Ascending aorta (tissue), 2 donors: ENCODE measurements at regions not wholly inside any gene's neighbourhood (a gene's known extent, or its start where the extent isn't known, plus 50 kb on each side); places are given as distances from the start of the nearest gene placed in this dataset.

Experiments used
- DNase-seq, 2 donors: peaks; one replicate each; pipeline ENCODE4 v3.0.0-alpha.2; 2019; ENCODE audit warnings: low spot score in 2 of 2
- H3K27ac ChIP-seq, 2 donors: fragments of 200-600 bp; sonication (generic); one replicate each; pipeline ENCODE4 v1.5.1; 2016 to 2017; ENCODE audit warnings: mild to moderate bottlenecking in 1 of 2
- H3K27me3 ChIP-seq: fragments of 200-600 bp; sonication (generic); one replicate; pipeline ENCODE4 v1.5.1; 2017
- H3K36me3 ChIP-seq, 2 donors: fragments of 200-600 bp; sonication (generic); one replicate each; pipeline ENCODE4 v1.5.1; 2016
- H3K4me1 ChIP-seq, 2 donors: fragments of 200-600 bp; sonication (generic); one replicate each; pipeline ENCODE4 v1.5.1; 2016 to 2017; ENCODE audit warnings: mild to moderate bottlenecking in 1 of 2
- H3K4me3 ChIP-seq, 2 donors: fragments of 200-600 bp; sonication (generic); one replicate each; pipeline ENCODE4 v1.5.1; 2016 to 2017; ENCODE audit warnings: mild to moderate bottlenecking in 1 of 2
- H3K9me3 ChIP-seq, 2 donors: fragments of 200-600 bp; sonication (generic); one replicate each; pipeline ENCODE4 v1.5.1; 2016
- intact Hi-C: fragments of 100-400 bp; cut with DNase I; formaldehyde crosslinking; loops from one replicate; pipeline ENCODE4 v1.15.1; 2023
- TF ChIP-seq, protein P1 (sequence below), 3 experiments: fragments of 200-600 bp in 2 of 3; fragments of 450-650 bp in 1 of 3; sonication (generic) in 2 of 3; IDR thresholded peaks; one replicate each; pipeline ENCODE4 v1.5.1; 2016 to 2019; ENCODE audit warnings: antibody characterized with exemption in 3 of 3, mild to moderate bottlenecking in 1 of 3, moderate library complexity in 1 of 3

DNA sequence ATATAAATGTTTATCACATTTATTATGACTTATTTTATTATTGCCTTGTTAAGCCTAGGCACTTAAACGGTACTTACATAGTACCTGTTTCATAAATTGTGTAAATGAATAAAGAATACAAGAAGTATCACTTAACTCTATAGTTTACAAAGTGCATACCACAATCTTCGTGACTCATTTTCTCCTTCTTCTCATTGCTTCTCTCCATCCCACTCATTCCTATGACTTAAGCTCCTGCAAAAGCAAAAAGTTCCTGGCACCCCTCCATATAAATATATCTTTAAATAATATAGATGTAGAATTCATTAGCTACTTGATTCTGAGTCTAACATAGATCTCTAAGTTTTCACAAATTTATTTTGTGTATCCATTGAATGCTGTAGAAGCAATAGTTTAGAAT lies 1382.0 kb upstream of the CELF2 start:
- no peak overlapping the region for H3K4me3 ChIP-seq
- no peak for DNase-seq
- H3K27me3 ChIP-seq, result no peaks in the 10 kb centered on the region
- no peaks in the 10 kb centered on the region for H3K36me3 ChIP-seq
- no peaks in the 10 kb centered on the region for H3K9me3 ChIP-seq
- intact Hi-C loops, result no loop called here
- H3K27ac ChIP-seq, result no peak overlapping the region
- no peaks in the 10 kb centered on the region for H3K4me1 ChIP-seq
- TF ChIP-seq, protein P1, sequence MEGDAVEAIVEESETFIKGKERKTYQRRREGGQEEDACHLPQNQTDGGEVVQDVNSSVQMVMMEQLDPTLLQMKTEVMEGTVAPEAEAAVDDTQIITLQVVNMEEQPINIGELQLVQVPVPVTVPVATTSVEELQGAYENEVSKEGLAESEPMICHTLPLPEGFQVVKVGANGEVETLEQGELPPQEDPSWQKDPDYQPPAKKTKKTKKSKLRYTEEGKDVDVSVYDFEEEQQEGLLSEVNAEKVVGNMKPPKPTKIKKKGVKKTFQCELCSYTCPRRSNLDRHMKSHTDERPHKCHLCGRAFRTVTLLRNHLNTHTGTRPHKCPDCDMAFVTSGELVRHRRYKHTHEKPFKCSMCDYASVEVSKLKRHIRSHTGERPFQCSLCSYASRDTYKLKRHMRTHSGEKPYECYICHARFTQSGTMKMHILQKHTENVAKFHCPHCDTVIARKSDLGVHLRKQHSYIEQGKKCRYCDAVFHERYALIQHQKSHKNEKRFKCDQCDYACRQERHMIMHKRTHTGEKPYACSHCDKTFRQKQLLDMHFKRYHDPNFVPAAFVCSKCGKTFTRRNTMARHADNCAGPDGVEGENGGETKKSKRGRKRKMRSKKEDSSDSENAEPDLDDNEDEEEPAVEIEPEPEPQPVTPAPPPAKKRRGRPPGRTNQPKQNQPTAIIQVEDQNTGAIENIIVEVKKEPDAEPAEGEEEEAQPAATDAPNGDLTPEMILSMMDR (IDR thresholded peaks at IDR 0.05), result no peak

DNA sequence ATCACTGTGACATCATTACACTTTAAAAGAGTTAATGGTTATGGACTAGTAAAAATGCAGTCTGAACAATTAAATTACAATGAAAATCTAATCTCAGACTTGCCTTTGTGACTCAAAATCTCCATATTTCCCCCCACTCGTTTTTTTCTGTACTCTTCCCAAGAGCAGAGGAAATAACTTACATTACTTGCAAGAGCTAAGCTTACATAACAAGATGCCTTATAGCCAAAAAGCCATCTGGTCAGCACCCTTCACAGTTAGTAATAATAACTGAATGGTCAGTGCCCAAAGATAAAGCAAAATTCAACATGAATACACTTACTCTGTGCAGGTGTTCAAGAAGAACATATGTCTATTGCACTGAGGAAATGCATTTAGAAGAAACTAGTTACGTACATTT lies 1381.5 kb upstream of the CELF2 start:
- TF ChIP-seq, protein P1 (IDR thresholded peaks at IDR 0.05), result no peak
- Histone ChIP-seq H3K27ac (no peak overlapping the region), H3K4me3 (no peak overlapping the region), H3K4me1 (no peaks in the 10 kb centered on the region), H3K36me3 (no peaks in the 10 kb centered on the region), H3K27me3 (no peaks in the 10 kb centered on the region), H3K9me3 (no peaks in the 10 kb centered on the region)
- no peak for DNase-seq
- intact Hi-C loops, result no loop called here

DNA sequence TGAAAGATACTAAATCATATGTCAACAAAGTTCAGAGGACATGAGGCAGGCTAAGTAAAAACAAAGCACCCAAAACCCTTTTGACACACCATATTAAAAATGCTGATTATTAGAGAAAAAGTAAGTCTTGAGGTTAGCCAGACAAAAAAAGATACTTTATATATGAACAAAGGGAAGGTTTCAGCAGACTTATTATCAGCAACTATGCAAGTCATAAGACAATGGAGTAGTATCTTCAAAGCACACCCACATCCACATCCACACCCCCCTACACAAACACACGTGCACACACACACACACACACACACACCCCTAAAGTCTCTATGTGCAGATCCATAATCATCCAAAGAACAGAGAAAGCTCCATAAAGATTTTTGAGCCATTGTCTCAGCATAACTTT lies 1373.9 kb upstream of the CELF2 start:
- no peak for DNase-seq
- TF ChIP-seq, protein P1 (IDR thresholded peaks at IDR 0.05), result no peak
- intact Hi-C loops, result no loop called here
- H3K4me1 ChIP-seq, result no peaks in the 10 kb centered on the region
- H3K4me3 ChIP-seq, result no peak overlapping the region
- no peaks in the 10 kb centered on the region for H3K9me3 ChIP-seq
- H3K27me3 ChIP-seq, result no peaks in the 10 kb centered on the region
- H3K27ac ChIP-seq, result no peak overlapping the region
- no peaks in the 10 kb centered on the region for H3K36me3 ChIP-seq

DNA sequence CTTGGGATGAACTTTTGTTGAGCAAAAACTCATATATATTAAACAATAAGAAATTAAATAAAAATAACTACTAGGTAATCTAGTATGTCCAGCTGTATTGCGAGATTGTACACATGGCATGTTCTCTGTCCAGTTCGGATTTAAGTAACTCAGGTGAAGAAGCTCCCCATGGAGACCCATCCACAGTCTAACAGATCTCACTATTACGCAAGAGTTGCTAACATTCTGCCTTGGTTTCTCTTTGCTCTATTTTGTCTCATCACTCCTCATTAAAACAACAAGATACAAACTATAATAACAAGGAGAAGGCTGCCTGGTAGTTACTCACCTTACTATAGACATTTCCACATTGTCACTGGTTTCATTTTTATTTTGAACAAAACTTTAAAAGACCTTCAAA lies 1372.3 kb upstream of the CELF2 start:
- intact Hi-C loops, result no loop called here
- TF ChIP-seq, protein P1 (IDR thresholded peaks at IDR 0.05), result no peak
- Histone ChIP-seq H3K9me3 (no peaks in the 10 kb centered on the region), H3K4me3 (no peak overlapping the region), H3K4me1 (no peaks in the 10 kb centered on the region), H3K36me3 (no peaks in the 10 kb centered on the region), H3K27me3 (no peaks in the 10 kb centered on the region), H3K27ac (no peak overlapping the region)
- no peak for DNase-seq

GRCh38 chr10:9645928-9646600 lies 1371.6 kb upstream of the CELF2 start:
- no peaks in the 10 kb centered on the region for H3K27me3 ChIP-seq
- no peaks in the 10 kb centered on the region for H3K36me3 ChIP-seq
- H3K4me3 ChIP-seq, result no peak overlapping the region
- no peak overlapping the region for H3K27ac ChIP-seq
- TF ChIP-seq, protein P1 (IDR thresholded peaks at IDR 0.05), result no peak
- no peak for DNase-seq
- H3K9me3 ChIP-seq, result no peaks in the 10 kb centered on the region
- H3K4me1 ChIP-seq, result no peaks in the 10 kb centered on the region
- intact Hi-C loops, result no loop called here

DNA sequence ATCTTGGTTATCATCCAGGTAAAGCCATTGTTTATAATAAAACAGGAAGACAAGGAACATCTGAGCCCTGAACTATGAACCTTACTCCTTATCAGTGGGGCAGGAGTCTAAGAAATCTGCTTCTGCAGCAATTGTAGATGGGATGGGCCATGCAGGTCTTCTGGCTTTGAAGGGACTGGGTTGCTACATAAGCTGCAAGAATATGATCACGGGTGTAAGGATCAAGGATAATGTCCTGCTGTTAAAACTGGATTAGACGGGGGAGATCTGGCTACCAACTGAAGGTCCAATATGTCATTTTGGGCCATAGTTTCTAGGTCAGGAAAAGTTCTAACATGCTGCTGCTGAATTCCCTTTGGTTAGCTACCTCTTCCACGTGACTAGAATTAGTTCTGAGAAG lies 1363.4 kb upstream of the CELF2 start:
- Histone ChIP-seq H3K4me1 (no peaks in the 10 kb centered on the region), H3K9me3 (no peaks in the 10 kb centered on the region), H3K27me3 (no peaks in the 10 kb centered on the region), H3K36me3 (no peaks in the 10 kb centered on the region), H3K4me3 (no peak overlapping the region), H3K27ac (no peak overlapping the region)
- intact Hi-C loops, result no loop called here
- TF ChIP-seq, protein P1 (IDR thresholded peaks at IDR 0.05), result no peak
- no peak for DNase-seq
